ENCODE measurements at regions not wholly inside any gene's neighbourhood (a gene's known extent, or its start where the extent isn't known, plus 50 kb on each side); places are given as distances from the start of the nearest gene placed in this dataset.
"Not testable (repeated sequence)": the region's sequence is repeated elsewhere in the genome, so short reads cannot be mapped to it uniquely, and the experiment has no call there.

GRCh38 chr3:87968668-87969067, 90.1 kb downstream of the CGGBP1 start:
- ATAC-seq: no peak
- DNase-seq: no peak
- H3K4me1 ChIP-seq: no peaks in the 10 kb centered on the region

DNA sequence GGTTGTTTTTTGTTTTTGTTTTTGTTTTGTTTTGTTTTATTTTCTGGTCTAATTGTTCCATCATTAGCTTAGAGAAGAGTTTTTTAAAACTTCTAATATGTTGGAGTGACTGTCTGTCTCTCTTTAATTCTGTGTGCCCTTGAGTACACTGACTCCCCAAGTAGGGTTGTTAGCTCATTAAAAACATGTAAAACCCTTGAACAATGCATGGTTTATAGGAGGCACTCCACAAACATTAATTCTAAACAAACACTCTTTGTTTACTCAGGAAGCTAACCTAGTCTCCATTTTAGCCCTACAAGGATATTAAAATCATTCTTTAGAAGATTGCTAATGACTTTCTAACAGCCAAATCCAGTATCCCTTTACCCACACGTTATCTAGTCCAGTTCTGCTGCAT, 100.5 kb downstream of the CGGBP1 start:
- Histone ChIP-seq H3K4me1 (no peaks in the 10 kb centered on the region), H3K4me3 (no peak overlapping the region), H3K9me3 (no peaks in the 10 kb centered on the region), H3K27me3 (no peaks in the 10 kb centered on the region), H3K27ac (no peak overlapping the region), H3K36me3 (no peaks in the 10 kb centered on the region)
- ATAC-seq: no peak
- intact Hi-C loops (cut with DNase I): no loop called here
- TF ChIP-seq CTCF (IDR thresholded peaks at IDR 0.05): no peak
- DNase-seq: no peak

More at GRCh38 chr3:87968668-87969067, 90.1 kb downstream of the CGGBP1 start:
- Histone ChIP-seq H3K9me3 (no peaks in the 10 kb centered on the region), H3K36me3 (no peaks in the 10 kb centered on the region), H3K27me3 (no peaks in the 10 kb centered on the region), H3K27ac (no peak overlapping the region), H3K4me3 (no peak overlapping the region)
- TF ChIP-seq CTCF (IDR thresholded peaks at IDR 0.05): no peak
- intact Hi-C loops (cut with DNase I): no loop called here

- H3K4me1 ChIP-seq: no peaks in the 10 kb centered on the region
- no peaks in the 10 kb centered on the region for H3K9me3 ChIP-seq
- no peak overlapping the region for H3K4me3 ChIP-seq
- ATAC-seq (no peak), DNase-seq (no peak)
- H3K27me3 ChIP-seq: no peaks in the 10 kb centered on the region
- H3K27ac ChIP-seq: no peak overlapping the region
- intact Hi-C loops (cut with DNase I): no loop called here
- no peaks in the 10 kb centered on the region for H3K36me3 ChIP-seq
- TF ChIP-seq CTCF (IDR thresholded peaks at IDR 0.05): no peak
Observed at GRCh38 chr3:87957575-87957974, 101.2 kb downstream of the CGGBP1 start.

GRCh38 chr3:87949879-87950208, 109.0 kb downstream of the CGGBP1 start:
- no peaks in the 10 kb centered on the region for H3K27me3 ChIP-seq
- H3K9me3 ChIP-seq: no peaks in the 10 kb centered on the region
- TF ChIP-seq CTCF (IDR thresholded peaks at IDR 0.05): no peak
- DNase-seq: no peak
- no peak overlapping the region for H3K27ac ChIP-seq
- no peaks in the 10 kb centered on the region for H3K4me1 ChIP-seq
- intact Hi-C loops (cut with DNase I): no loop called here
- H3K4me3 ChIP-seq: no peak overlapping the region
- ATAC-seq: peak; percentile 54
- no peaks in the 10 kb centered on the region for H3K36me3 ChIP-seq

DNA sequence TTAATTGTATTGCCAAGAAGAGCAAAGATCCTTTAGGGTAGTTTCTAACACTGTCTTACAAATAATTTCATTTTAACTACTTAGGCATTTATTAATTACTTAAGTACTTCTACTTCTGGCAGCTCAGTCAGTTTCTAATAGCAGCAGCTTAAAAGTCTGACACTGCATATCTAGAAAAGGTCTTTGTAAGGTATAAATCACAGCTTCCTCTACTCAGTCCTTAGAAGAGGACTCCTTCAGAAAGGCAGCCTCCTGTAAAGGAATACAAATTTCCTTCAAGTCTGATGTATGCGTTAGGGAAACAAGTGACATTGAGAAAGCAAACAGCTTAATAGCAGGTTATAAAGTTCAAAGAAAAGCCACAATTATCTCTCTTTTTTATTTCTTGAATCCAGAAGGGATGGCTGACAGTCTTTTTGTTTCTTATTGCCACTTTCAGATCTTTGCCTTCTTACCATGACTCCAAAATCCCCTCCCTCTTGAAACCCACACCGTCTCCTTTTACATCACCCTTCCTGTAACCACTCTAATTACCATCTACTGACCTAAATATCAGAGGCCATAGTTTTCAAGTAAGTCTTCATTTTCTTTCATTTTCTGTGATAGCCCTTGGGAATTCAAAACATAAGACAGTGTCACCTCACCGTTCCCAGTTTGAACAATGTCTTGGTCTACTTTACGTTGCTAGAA, 109.5 kb downstream of the CGGBP1 start:
- H3K4me1 ChIP-seq: no peaks in the 10 kb centered on the region
- no peak overlapping the region for H3K27ac ChIP-seq
- no peaks in the 10 kb centered on the region for H3K36me3 ChIP-seq
- no peaks in the 10 kb centered on the region for H3K27me3 ChIP-seq
- H3K4me3 ChIP-seq: no peak overlapping the region
- DNase-seq (no peak), ATAC-seq (no peak)
- intact Hi-C loops (cut with DNase I): no loop called here
- no peak for TF ChIP-seq CTCF (IDR thresholded peaks at IDR 0.05)
- H3K9me3 ChIP-seq: no peaks in the 10 kb centered on the region

DNA sequence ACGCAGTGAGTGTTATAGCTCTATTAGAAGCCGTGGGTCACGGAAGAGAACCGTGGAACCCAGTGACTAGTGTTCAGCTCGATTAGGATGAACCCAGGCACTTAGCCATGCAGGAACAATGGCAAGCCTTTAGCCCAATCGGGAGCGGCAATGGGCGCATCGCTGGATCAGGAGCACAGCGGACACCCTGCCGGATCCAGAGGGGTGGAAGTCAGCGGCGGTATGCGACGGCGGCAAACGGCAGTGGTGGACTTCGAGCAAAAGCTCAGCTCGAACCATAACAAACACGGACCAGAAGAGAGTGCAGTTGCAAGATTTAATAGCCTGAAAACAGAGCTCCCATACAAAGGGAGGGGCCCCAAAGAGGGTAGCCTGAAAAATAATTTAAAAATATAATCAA, 112.8 kb downstream of the CGGBP1 start:
- not testable (repeated sequence) for H3K27me3 ChIP-seq, ATAC-seq

GRCh38 chr3:87942256-87942655, 116.5 kb downstream of the CGGBP1 start:
- DNase-seq; H3K36me3 ChIP-seq; H3K27me3 ChIP-seq; H3K9me3 ChIP-seq; H3K4me3 ChIP-seq; intact Hi-C loops (cut with DNase I); ATAC-seq; H3K27ac ChIP-seq; H3K4me1 ChIP-seq: not testable (repeated sequence)

More for the DNA sequence above, 112.8 kb downstream of the CGGBP1 start:
- H3K27ac ChIP-seq; DNase-seq; H3K9me3 ChIP-seq; intact Hi-C loops (cut with DNase I); H3K4me1 ChIP-seq; H3K4me3 ChIP-seq; H3K36me3 ChIP-seq: not testable (repeated sequence)

All from upper lobe of right lung (tissue), 1 donor.